Esophagus muscularis mucosa (tissue), 4 donors: ENCODE measurements at regions not wholly inside any gene's neighbourhood (a gene's known extent, or its start where the extent isn't known, plus 50 kb on each side); places are given as distances from the start of the nearest gene placed in this dataset.

Source experiments
- EP300 ChIP-seq: sonication (generic); formaldehyde crosslinking; IDR thresholded peaks from one replicate; pipeline ENCODE4 v1.6.1; 2017; ENCODE audit warnings: antibody characterized with exemption
- POLR2A ChIP-seq: fragments of 450-650 bp; IDR thresholded peaks from one replicate; pipeline ENCODE4 v1.6.1; 2017; ENCODE audit warnings: antibody characterized with exemption, moderate library complexity, mild to moderate bottlenecking, low read depth
- POLR2AphosphoS5 ChIP-seq, 2 donors: sonication (generic); formaldehyde crosslinking; IDR thresholded peaks; one replicate each; pipeline ENCODE4 v1.6.1; 2017; ENCODE audit warnings: antibody characterized with exemption in 2 of 2
- TF ChIP-seq, protein P1 (sequence below), 3 experiments: fragments of 200-600 bp in 2 of 3; fragments of 450-650 bp in 1 of 3; sonication (generic) in 2 of 3; IDR thresholded peaks; one replicate each; pipeline ENCODE4 v1.5.1; 2017 to 2019; ENCODE audit warnings: antibody characterized with exemption in 3 of 3, mild to moderate bottlenecking in 2 of 3, moderate library complexity in 1 of 3

DNA sequence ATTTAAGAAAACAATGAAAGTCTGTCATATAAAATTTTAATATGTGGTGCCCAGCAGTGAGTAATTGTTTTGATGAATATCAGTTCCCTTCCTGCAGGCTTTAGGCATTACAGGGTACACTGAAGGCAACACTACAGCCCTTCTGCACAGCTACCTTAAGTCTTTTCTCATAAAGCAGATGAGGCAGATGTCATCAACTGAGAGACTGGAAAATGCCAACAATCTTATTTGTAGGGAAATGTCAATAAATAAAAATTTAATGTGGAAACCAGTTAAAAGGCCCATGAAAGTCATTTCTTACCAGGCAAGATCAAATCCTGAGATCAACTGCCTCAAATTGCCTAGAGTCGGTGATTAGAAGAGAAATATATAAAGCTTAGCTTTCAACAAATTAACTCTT lies 193.4 kb upstream of the NWD2 start:
- TF ChIP-seq, protein P1, sequence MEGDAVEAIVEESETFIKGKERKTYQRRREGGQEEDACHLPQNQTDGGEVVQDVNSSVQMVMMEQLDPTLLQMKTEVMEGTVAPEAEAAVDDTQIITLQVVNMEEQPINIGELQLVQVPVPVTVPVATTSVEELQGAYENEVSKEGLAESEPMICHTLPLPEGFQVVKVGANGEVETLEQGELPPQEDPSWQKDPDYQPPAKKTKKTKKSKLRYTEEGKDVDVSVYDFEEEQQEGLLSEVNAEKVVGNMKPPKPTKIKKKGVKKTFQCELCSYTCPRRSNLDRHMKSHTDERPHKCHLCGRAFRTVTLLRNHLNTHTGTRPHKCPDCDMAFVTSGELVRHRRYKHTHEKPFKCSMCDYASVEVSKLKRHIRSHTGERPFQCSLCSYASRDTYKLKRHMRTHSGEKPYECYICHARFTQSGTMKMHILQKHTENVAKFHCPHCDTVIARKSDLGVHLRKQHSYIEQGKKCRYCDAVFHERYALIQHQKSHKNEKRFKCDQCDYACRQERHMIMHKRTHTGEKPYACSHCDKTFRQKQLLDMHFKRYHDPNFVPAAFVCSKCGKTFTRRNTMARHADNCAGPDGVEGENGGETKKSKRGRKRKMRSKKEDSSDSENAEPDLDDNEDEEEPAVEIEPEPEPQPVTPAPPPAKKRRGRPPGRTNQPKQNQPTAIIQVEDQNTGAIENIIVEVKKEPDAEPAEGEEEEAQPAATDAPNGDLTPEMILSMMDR (IDR thresholded peaks at IDR 0.05): no peak
- TF ChIP-seq EP300 (no peak), POLR2A (no peak), POLR2AphosphoS5 (IDR thresholded peaks at IDR 0.05) (no peak)
